CD4-positive, alpha-beta T cell treated with Interleukin-6 at 100 ng/mL for 8 hours (primary cell): ENCODE measurements at regions not wholly inside any gene's neighbourhood (a gene's known extent, or its start where the extent isn't known, plus 50 kb on each side); places are given as distances from the start of the nearest gene placed in this dataset.

Experiments
- DNase-seq: peaks from one replicate; pipeline ENCODE4 v3.0.0-alpha.2; 2020; ENCODE audit warnings: mixed read lengths, low spot score

- DNase-seq: no peak
Observed at GRCh38 chr20:41669708-41670263, 51.6 kb upstream of the CHD6 start.

DNA sequence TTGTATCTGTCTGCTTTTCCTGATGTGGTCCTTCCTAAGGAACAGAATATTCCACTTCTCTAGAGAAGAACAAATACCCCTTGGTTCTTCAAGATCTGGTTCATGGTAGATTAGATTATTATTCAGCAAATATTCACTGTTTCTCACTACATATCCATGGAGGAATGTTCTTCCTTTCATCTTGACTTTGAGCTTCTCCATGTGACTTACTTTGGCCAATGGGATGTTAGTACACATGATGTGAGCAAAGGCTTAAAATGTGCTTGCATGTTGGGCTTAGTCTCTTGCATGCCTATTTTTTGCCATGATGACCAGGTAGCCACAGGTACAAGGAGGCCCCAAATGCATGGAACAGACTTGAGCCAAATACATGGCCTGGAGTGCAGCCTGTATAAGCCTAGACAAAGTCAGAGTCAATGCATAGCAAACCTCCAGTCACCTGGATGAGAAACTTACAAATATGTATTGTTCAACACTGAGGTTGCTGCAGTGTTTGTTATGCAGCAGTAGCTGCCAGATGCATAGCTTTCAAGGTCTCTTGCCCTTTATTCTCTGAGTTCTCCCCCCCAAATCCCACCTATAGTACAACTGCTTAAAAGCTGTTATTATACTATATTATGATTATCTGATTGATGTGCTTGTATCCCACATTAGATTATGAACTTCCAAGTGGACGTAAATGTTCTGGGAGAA lies 50.0 kb upstream of the CHD6 start:
- no peak for DNase-seq
